HL-60 (cell line): ENCODE measurements at regions not wholly inside any gene's neighbourhood (a gene's known extent, or its start where the extent isn't known, plus 50 kb on each side); places are given as distances from the start of the nearest gene placed in this dataset.

ENCODE experiments used
- DNase-seq, 2 experiments: peaks; one replicate each; pipeline ENCODE4 v3.0.0-alpha.2; 2010 to 2020; ENCODE audit warnings: low read depth in 1 of 2, low spot score in 1 of 2
- H3K27ac ChIP-seq: fragments of 250-450 bp; sonication (Bioruptor Pico); replicated peaks from 2 replicates; pipeline ENCODE4 v1.5.1; 2020; ENCODE audit warnings: mild to moderate bottlenecking, moderate library complexity
- H3K27me3 ChIP-seq: fragments of 250-450 bp; sonication (Bioruptor Pico); 2 replicates; pipeline ENCODE4 v1.5.1; 2021; ENCODE audit warnings: mild to moderate bottlenecking, moderate library complexity; ENCODE audit not compliant: insufficient read depth, poor library complexity, severe bottlenecking
- H3K4me3 ChIP-seq: replicated peaks from 2 replicates; pipeline ENCODE4 v1.5.1; 2011; ENCODE audit warnings: mild to moderate bottlenecking, control low read depth, low read length; ENCODE audit not compliant: insufficient read depth
- GABPA ChIP-seq: IDR thresholded peaks from 2 replicates; pipeline ENCODE4 v1.6.1; 2012; ENCODE audit warnings: low read depth
- POLR2AphosphoS5 ChIP-seq: IDR thresholded peaks from 2 replicates; pipeline ENCODE4 v1.6.1; 2012; ENCODE audit warnings: low read depth
- SPI1 ChIP-seq: IDR thresholded peaks from 2 replicates; pipeline ENCODE4 v1.6.1; 2012; ENCODE audit warnings: low read depth, mild to moderate bottlenecking, borderline replicate concordance
- TF ChIP-seq, protein P1 (sequence below): IDR thresholded peaks from 2 replicates; pipeline ENCODE4 v1.6.1; 2012; ENCODE audit warnings: low read depth; ENCODE audit not compliant: insufficient replicate concordance
- TF ChIP-seq, protein P2 (sequence below): IDR thresholded peaks from one replicate; pipeline ENCODE4 v1.5.1; 2011; ENCODE audit warnings: low read length, control low read depth, inconsistent platforms; ENCODE audit not compliant: insufficient read depth

DNA sequence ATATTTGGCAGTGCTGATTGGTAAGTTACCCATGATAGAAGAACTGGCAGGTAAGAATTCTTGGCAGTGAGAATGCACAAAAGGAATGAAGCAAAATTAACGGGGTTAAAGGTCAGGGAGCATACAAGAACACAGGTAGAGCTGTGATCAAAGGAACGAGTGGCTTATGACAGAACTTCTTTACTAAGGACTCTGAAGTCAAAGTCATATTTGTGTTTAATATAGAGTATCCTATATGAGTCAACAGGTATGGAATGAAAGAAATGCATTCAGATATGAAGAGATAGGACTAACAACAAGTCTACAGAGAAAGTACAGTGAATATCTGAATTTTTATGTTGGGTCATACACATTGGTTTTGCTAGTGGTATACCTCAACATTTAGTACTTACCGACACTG is 209.0 kb upstream of the CITED2 start:
- Histone ChIP-seq H3K27me3 (no peaks in the 10 kb centered on the region), H3K4me3 (no peak overlapping the region), H3K27ac (no peak overlapping the region)
- TF ChIP-seq, protein P1, sequence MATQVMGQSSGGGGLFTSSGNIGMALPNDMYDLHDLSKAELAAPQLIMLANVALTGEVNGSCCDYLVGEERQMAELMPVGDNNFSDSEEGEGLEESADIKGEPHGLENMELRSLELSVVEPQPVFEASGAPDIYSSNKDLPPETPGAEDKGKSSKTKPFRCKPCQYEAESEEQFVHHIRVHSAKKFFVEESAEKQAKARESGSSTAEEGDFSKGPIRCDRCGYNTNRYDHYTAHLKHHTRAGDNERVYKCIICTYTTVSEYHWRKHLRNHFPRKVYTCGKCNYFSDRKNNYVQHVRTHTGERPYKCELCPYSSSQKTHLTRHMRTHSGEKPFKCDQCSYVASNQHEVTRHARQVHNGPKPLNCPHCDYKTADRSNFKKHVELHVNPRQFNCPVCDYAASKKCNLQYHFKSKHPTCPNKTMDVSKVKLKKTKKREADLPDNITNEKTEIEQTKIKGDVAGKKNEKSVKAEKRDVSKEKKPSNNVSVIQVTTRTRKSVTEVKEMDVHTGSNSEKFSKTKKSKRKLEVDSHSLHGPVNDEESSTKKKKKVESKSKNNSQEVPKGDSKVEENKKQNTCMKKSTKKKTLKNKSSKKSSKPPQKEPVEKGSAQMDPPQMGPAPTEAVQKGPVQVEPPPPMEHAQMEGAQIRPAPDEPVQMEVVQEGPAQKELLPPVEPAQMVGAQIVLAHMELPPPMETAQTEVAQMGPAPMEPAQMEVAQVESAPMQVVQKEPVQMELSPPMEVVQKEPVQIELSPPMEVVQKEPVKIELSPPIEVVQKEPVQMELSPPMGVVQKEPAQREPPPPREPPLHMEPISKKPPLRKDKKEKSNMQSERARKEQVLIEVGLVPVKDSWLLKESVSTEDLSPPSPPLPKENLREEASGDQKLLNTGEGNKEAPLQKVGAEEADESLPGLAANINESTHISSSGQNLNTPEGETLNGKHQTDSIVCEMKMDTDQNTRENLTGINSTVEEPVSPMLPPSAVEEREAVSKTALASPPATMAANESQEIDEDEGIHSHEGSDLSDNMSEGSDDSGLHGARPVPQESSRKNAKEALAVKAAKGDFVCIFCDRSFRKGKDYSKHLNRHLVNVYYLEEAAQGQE: no peak
- TF ChIP-seq SPI1: no peak
- no peak for TF ChIP-seq GABPA
- TF ChIP-seq, protein P2, sequence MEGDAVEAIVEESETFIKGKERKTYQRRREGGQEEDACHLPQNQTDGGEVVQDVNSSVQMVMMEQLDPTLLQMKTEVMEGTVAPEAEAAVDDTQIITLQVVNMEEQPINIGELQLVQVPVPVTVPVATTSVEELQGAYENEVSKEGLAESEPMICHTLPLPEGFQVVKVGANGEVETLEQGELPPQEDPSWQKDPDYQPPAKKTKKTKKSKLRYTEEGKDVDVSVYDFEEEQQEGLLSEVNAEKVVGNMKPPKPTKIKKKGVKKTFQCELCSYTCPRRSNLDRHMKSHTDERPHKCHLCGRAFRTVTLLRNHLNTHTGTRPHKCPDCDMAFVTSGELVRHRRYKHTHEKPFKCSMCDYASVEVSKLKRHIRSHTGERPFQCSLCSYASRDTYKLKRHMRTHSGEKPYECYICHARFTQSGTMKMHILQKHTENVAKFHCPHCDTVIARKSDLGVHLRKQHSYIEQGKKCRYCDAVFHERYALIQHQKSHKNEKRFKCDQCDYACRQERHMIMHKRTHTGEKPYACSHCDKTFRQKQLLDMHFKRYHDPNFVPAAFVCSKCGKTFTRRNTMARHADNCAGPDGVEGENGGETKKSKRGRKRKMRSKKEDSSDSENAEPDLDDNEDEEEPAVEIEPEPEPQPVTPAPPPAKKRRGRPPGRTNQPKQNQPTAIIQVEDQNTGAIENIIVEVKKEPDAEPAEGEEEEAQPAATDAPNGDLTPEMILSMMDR: no peak
- no peak for TF ChIP-seq POLR2AphosphoS5
- no peak for DNase-seq

DNA sequence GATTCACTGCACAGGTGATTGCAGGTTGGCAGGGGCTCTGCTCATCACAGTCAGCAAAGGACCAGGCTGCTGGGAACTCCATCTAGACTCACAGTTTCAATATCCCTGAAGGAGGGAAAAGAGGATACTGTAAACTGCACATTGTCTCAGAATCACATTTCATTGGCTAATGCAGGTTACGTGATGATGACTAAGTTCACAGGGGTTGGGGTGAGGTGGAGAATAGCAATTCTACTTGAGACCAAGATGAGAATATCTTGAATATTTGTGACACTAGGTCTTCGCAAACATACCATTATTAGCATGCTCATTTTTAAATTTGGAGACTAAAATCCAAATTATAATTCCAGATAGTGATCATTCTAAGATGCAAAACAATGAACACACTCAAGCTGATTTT is 208.5 kb upstream of the CITED2 start:
- TF ChIP-seq SPI1: no peak
- TF ChIP-seq, protein P2: no peak
- TF ChIP-seq POLR2AphosphoS5: no peak
- no peak for TF ChIP-seq GABPA
- TF ChIP-seq, protein P1: no peak
- no peak overlapping the region for H3K4me3 ChIP-seq
- no peak overlapping the region for H3K27ac ChIP-seq
- H3K27me3 ChIP-seq: no peaks in the 10 kb centered on the region
- no peak for DNase-seq

DNA sequence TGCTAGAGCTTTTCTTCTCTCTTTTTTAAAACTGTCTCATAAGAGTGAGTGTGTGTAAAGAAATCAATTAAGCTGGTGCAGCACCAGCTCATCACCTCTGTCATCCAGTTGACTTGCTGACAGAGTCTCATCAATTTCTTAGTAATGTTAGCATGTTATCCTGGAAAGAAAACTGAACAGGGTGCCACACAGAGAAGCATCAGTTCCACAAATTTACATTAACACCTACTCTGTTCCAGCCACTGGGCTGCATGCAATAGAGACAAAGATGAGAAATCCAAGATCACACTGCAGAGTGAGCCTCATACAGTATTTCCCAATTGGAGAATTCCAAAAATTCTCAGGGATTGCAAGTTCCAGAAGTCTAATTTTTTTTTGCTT is 207.0 kb upstream of the CITED2 start:
- Histone ChIP-seq H3K4me3 (no peak overlapping the region), H3K27me3 (no peaks in the 10 kb centered on the region), H3K27ac (no peak overlapping the region)
- TF ChIP-seq, protein P2: no peak
- no peak for TF ChIP-seq POLR2AphosphoS5
- no peak for TF ChIP-seq SPI1
- TF ChIP-seq, protein P1: no peak
- TF ChIP-seq GABPA: no peak
- no peak for DNase-seq
